GM21447 (cell line): ENCODE measurements at regions not wholly inside any gene's neighbourhood (a gene's known extent, or its start where the extent isn't known, plus 50 kb on each side); places are given as distances from the start of the nearest gene placed in this dataset.

Experiments used
- ATAC-seq: cut with Tn5 transposase; IDR thresholded peaks from one replicate; pipeline ENCODE4 v1.9.1; 2021; ENCODE audit not compliant: unreplicated experiment

- no peak for ATAC-seq
Observed at GRCh38 chr9:7403028-7403389, 396.6 kb downstream of the DMAC1 start.

- no peak for ATAC-seq
Observed at GRCh38 chr9:7402334-7403027, 397.1 kb downstream of the DMAC1 start.

GRCh38 chr9:7401116-7401515 lies 398.5 kb downstream of the DMAC1 start:
- no peak for ATAC-seq

- ATAC-seq = no peak
Observed at GRCh38 chr9:7394002-7394774, 405.4 kb downstream of the DMAC1 start.

GRCh38 chr9:7392148-7392547 lies 407.4 kb downstream of the DMAC1 start:
- ATAC-seq = no peak

- no peak for ATAC-seq
Observed at GRCh38 chr9:7388755-7389154, 410.8 kb downstream of the DMAC1 start.

- ATAC-seq = no peak
Observed at GRCh38 chr9:7387840-7388239, 411.7 kb downstream of the DMAC1 start.

- no peak for ATAC-seq
Observed at GRCh38 chr9:7382304-7382703, 417.3 kb downstream of the DMAC1 start.

GRCh38 chr9:7377489-7377888 lies 422.1 kb downstream of the DMAC1 start:
- ATAC-seq = no peak

GRCh38 chr9:7376833-7377232 lies 422.7 kb downstream of the DMAC1 start:
- ATAC-seq = no peak

GRCh38 chr9:7376213-7376612 lies 423.4 kb downstream of the DMAC1 start:
- no peak for ATAC-seq

GRCh38 chr9:7375013-7375511 lies 424.5 kb downstream of the DMAC1 start:
- ATAC-seq = no peak

- no peak for ATAC-seq
Observed at GRCh38 chr9:7370988-7371387, 428.6 kb downstream of the DMAC1 start.

- ATAC-seq = no peak
Observed at GRCh38 chr9:7370381-7370780, 429.2 kb downstream of the DMAC1 start.

- no peak for ATAC-seq
Observed at GRCh38 chr9:7369384-7369821, 430.2 kb downstream of the DMAC1 start.

- no peak for ATAC-seq
Observed at GRCh38 chr9:7368410-7369292, 430.9 kb downstream of the DMAC1 start.

- no peak for ATAC-seq
Observed at GRCh38 chr9:7367726-7368125, 431.9 kb downstream of the DMAC1 start.

- no peak for ATAC-seq
Observed at GRCh38 chr9:7366121-7366520, 433.5 kb downstream of the DMAC1 start.

- no peak for ATAC-seq
Observed at GRCh38 chr9:7363777-7364477, 435.7 kb downstream of the DMAC1 start.

- no peak for ATAC-seq
Observed at GRCh38 chr9:7360513-7360912, 439.1 kb downstream of the DMAC1 start.

- no peak for ATAC-seq
Observed at GRCh38 chr9:7358876-7359275, 440.7 kb downstream of the DMAC1 start.
